ENCODE measurements at regions not wholly inside any gene's neighbourhood (a gene's known extent, or its start where the extent isn't known, plus 50 kb on each side); places are given as distances from the start of the nearest gene placed in this dataset.

DNA sequence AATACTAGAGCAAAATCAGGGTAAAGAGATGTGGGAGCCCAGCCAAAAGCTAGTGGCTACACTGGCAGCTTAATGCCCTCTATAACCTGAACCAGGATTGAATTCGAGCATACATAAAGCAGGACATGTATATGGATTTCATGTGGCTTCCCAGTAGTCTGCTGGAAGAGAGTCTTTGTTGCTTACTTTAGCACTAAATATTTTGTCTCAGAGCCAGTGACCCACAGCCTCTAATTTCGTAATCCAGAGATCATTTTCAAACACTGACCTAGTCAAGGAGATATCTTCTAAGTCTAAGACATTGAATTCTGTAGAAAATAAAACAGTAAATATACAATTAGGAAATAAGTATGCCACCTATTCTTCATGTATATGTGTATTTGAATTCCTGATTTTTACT lies 64.2 kb upstream of the GNAI1 start:
- 79% methylated on average over 2 of the region's 2 CpGs; no CpG with 5 or more reads in 1 of the 2 experiments for whole genome bisulfite sequencing, 2 experiments (ENCODE audit: insufficient coverage in 1 of 2, insufficient read length in 1 of 2)
- no peak for DNase-seq
- Histone ChIP-seq H3K9ac (ENCODE audit: extremely low read depth, low read length, poor library complexity, severe bottlenecking) (no peak overlapping the region), H3K9me3 (ENCODE audit: control insufficient read depth, low read length) (peaks cover 23% of the 10 kb centered on the region), H3K36me3 (ENCODE audit: control insufficient read depth, insufficient read depth, low read length) (no peaks in the 10 kb centered on the region), H3K4me1 (ENCODE audit: control insufficient read depth, insufficient read depth, low read length) (no peaks in the 10 kb centered on the region), H3K27me3 (ENCODE audit: control insufficient read depth, insufficient read depth, low read length, poor library complexity, severe bottlenecking) (no peaks in the 10 kb centered on the region), H3K27ac (ENCODE audit: low read depth, low read length) (no peak overlapping the region), H3K4me3 (ENCODE audit: low read length) (no peak overlapping the region)
- Mint-ChIP-seq H3K36me3 (ENCODE audit: low read depth) (peaks cover 9% of the 10 kb centered on the region), H3K27me3 (ENCODE audit: insufficient read depth) (no peaks in the 10 kb centered on the region), H3K4me1 (no peaks in the 10 kb centered on the region), H3K27ac (no peak overlapping the region), H3K9me3 (peaks cover 22% of the 10 kb centered on the region), H3K4me3 (no peak overlapping the region)
- TF ChIP-seq CTCF (conservative IDR thresholded peaks at IDR 0.05): no peak

DNA sequence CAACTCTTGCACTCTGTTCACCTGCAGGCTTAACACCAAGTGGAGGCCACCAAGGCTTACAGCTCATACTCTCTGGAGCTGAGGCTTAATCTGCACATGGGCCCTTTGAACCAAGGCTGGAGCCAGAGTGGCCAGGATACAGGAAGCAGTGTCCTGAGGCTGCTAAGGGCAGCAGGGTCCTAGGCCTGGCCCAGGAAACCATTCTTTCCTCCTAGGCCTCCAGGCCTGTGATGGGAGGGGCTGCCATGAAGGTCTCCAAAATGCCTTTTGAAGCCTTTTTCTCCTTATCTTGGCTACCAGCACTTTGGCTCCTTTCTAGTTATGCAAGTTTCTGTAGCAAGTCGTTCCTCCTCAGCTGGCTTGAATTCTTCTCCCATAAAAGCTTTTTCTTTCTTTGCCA lies 68.0 kb upstream of the GNAI1 start:
- whole genome bisulfite sequencing, 2 experiments (ENCODE audit: insufficient coverage in 1 of 2, insufficient read length in 1 of 2): 88 to 92% methylated on average over 1 of the region's 1 CpG
- Histone ChIP-seq H3K27ac (ENCODE audit: low read depth, low read length) (no peak overlapping the region), H3K4me3 (ENCODE audit: low read length) (no peak overlapping the region), H3K36me3 (ENCODE audit: control insufficient read depth, insufficient read depth, low read length) (no peaks in the 10 kb centered on the region), H3K9ac (ENCODE audit: extremely low read depth, low read length, poor library complexity, severe bottlenecking) (no peak overlapping the region), H3K9me3 (ENCODE audit: control insufficient read depth, low read length) (peaks cover 26% of the 10 kb centered on the region), H3K27me3 (ENCODE audit: control insufficient read depth, insufficient read depth, low read length, poor library complexity, severe bottlenecking) (no peaks in the 10 kb centered on the region), H3K4me1 (ENCODE audit: control insufficient read depth, insufficient read depth, low read length) (no peaks in the 10 kb centered on the region)
- Mint-ChIP-seq H3K4me1 (no peaks in the 10 kb centered on the region), H3K27ac (no peak overlapping the region), H3K9me3 (peaks cover 31% of the 10 kb centered on the region), H3K27me3 (ENCODE audit: insufficient read depth) (no peaks in the 10 kb centered on the region), H3K4me3 (no peak overlapping the region), H3K36me3 (ENCODE audit: low read depth) (peaks cover 9% of the 10 kb centered on the region)
- TF ChIP-seq CTCF (conservative IDR thresholded peaks at IDR 0.05): no peak
- DNase-seq: no peak

- peaks cover 34% of the 10 kb centered on the region for H3K9me3 Mint-ChIP-seq
- H3K36me3 ChIP-seq (ENCODE audit: control insufficient read depth, insufficient read depth, low read length): no peaks in the 10 kb centered on the region
- H3K27ac Mint-ChIP-seq: no peak overlapping the region
- no peak overlapping the region for H3K9ac ChIP-seq (ENCODE audit: extremely low read depth, low read length, poor library complexity, severe bottlenecking)
- H3K4me3 ChIP-seq (ENCODE audit: low read length): no peak overlapping the region
- no peak for TF ChIP-seq CTCF (conservative IDR thresholded peaks at IDR 0.05)
- H3K36me3 Mint-ChIP-seq (ENCODE audit: low read depth): peaks cover 9% of the 10 kb centered on the region
- no peak for DNase-seq
- peaks cover 30% of the 10 kb centered on the region for H3K9me3 ChIP-seq (ENCODE audit: control insufficient read depth, low read length)
- H3K27me3 ChIP-seq (ENCODE audit: control insufficient read depth, insufficient read depth, low read length, poor library complexity, severe bottlenecking): no peaks in the 10 kb centered on the region
- WGBS, 2 experiments (ENCODE audit: insufficient coverage in 1 of 2, insufficient read length in 1 of 2): 96% methylated on average over 3 of the region's 4 CpGs; no CpG with 5 or more reads in 1 of the 2 experiments
- H3K4me1 ChIP-seq (ENCODE audit: control insufficient read depth, insufficient read depth, low read length): no peaks in the 10 kb centered on the region
- H3K27me3 Mint-ChIP-seq (ENCODE audit: insufficient read depth): no peaks in the 10 kb centered on the region
- no peak overlapping the region for H3K27ac ChIP-seq (ENCODE audit: low read depth, low read length)
- no peak overlapping the region for H3K4me3 Mint-ChIP-seq
- no peaks in the 10 kb centered on the region for H3K4me1 Mint-ChIP-seq
Measured at GRCh38 chr7:80063834-80064233, 70.8 kb upstream of the GNAI1 start.

Data from endodermal cell (in vitro differentiated cells).